H1 (cell line): ENCODE measurements at regions not wholly inside any gene's neighbourhood (a gene's known extent, or its start where the extent isn't known, plus 50 kb on each side); places are given as distances from the start of the nearest gene placed in this dataset.

ENCODE experiments used
- CTCF ChIA-PET: fragments of 300-600 bp; sonication (Branson Sonifier 250); formaldehyde crosslinking; loops from one replicate; lab custom pipeline; 2021; ENCODE audit not compliant: partially characterized antibody; lab: Charles Lee
- POLR2A ChIA-PET: fragments of 300-600 bp; sonication (Branson Sonifier 250); formaldehyde crosslinking; loops from one replicate; lab custom pipeline; 2021; ENCODE audit warnings: inconsistent platforms; ENCODE audit not compliant: partially characterized antibody; lab: Charles Lee
- DNase-seq, 2 experiments: peaks; one replicate each; pipeline versions ENCODE4 v3.0.0 to v3.0.0-alpha.2; 2010 to 2022; ENCODE audit warnings: low spot score in 2 of 2, low read depth in 1 of 2, mixed read lengths in 1 of 2
- FAIRE-seq: peaks from 2 replicates; lab custom pipeline; 2011; peaks lifted over from hg19 to GRCh38; lab: Jason Lieb, UNC
- H2AFZ ChIP-seq: 2 replicates; pipeline ENCODE4 v1.8.1; 2012; ENCODE audit warnings: low read length, inconsistent platforms
- H2AK5ac ChIP-seq: 2 replicates; pipeline ENCODE4 v1.6.1; 2013; ENCODE audit warnings: low read depth, low read length
- H2BK120ac ChIP-seq: replicated peaks from 2 replicates; pipeline ENCODE3; 2013; ENCODE audit warnings: low read depth, low read length, inconsistent platforms
- H2BK12ac ChIP-seq: 2 replicates; pipeline ENCODE4 v1.6.1; 2013; ENCODE audit warnings: low read depth, low read length
- H2BK15ac ChIP-seq: 2 replicates; pipeline ENCODE4 v1.6.1; 2013; ENCODE audit warnings: low read length
- H2BK20ac ChIP-seq: 2 replicates; pipeline ENCODE4 v1.6.1; 2013; ENCODE audit warnings: low read length
- H2BK5ac ChIP-seq: 2 replicates; pipeline ENCODE4 v1.6.1; 2013; ENCODE audit warnings: low read depth, low read length
- H3K14ac ChIP-seq: 2 replicates; pipeline ENCODE4 v1.6.1; 2013; ENCODE audit warnings: inconsistent platforms; ENCODE audit not compliant: insufficient read length
- H3K18ac ChIP-seq: 2 replicates; pipeline ENCODE4 v1.6.1; 2013; ENCODE audit warnings: low read length; ENCODE audit errors: extremely low read depth
- H3K23ac ChIP-seq: 2 replicates; pipeline ENCODE4 v1.6.1; 2013; ENCODE audit warnings: inconsistent platforms; ENCODE audit not compliant: insufficient read length
- H3K23me2 ChIP-seq: 2 replicates; pipeline ENCODE4 v1.6.1; 2013; ENCODE audit warnings: low read depth, low read length
- H3K27ac ChIP-seq: 2 replicates; pipeline ENCODE4 v1.6.1; 2011; ENCODE audit warnings: low read depth, low read length, inconsistent platforms
- H3K27me3 ChIP-seq, 4 experiments: replicated peaks in 1 of 4; 1 replicate in 1 of 4; 2 replicates in 3 of 4; pipeline versions ENCODE4 v1.6.1 to v1.8.1; 2011 to 2013; ENCODE audit warnings: low read length in 3 of 4, mild to moderate bottlenecking in 3 of 4, inconsistent platforms in 2 of 4, mixed read lengths in 2 of 4, moderate library complexity in 1 of 4; ENCODE audit not compliant: control insufficient read depth in 3 of 4, insufficient read depth in 3 of 4; ENCODE audit errors: extremely low read depth in 1 of 4
- H3K36me3 ChIP-seq, 4 experiments: 2 replicates each; pipeline versions ENCODE4 v1.6.1 to v1.8.1; 2011 to 2013; ENCODE audit warnings: mild to moderate bottlenecking in 4 of 4, low read length in 3 of 4, moderate library complexity in 2 of 4, control low read depth in 1 of 4, inconsistent platforms in 1 of 4; ENCODE audit not compliant: insufficient read depth in 4 of 4, control insufficient read depth in 2 of 4
- H3K4ac ChIP-seq: replicated peaks from 2 replicates; pipeline ENCODE3; 2013; ENCODE audit warnings: low read length, low read depth, mixed read lengths, inconsistent platforms; ENCODE audit not compliant: insufficient read length
- H3K4me1 ChIP-seq, 4 experiments: replicated peaks in 1 of 4; 1 replicate in 1 of 4; 2 replicates in 3 of 4; pipeline versions ENCODE4 v1.6.1 to v1.8.1; 2011 to 2013; ENCODE audit warnings: low read length in 3 of 4, inconsistent platforms in 2 of 4, mixed read lengths in 1 of 4; ENCODE audit not compliant: insufficient read depth in 4 of 4, control insufficient read depth in 3 of 4
- H3K4me2 ChIP-seq, 2 experiments: 2 replicates each; pipeline versions ENCODE4 v1.6.1 to v1.8.1; 2011 to 2013; ENCODE audit warnings: low read depth in 2 of 2, low read length in 2 of 2, control low read depth in 1 of 2, inconsistent platforms in 1 of 2, mild to moderate bottlenecking in 1 of 2; ENCODE audit not compliant: insufficient read depth in 1 of 2
- H3K4me3 ChIP-seq, 4 experiments: fragments of 200-600, 300-600 bp in 1 of 4; sonication (generic), shearing (Covaris generic), sonication (Bioruptor Twin) in 1 of 4; 2 replicates each; pipeline versions ENCODE4 v1.5.1 to v1.8.1; 2011 to 2016; ENCODE audit warnings: low read length in 4 of 4, low read depth in 3 of 4, control low read depth in 2 of 4, inconsistent platforms in 2 of 4, mild to moderate bottlenecking in 2 of 4, mixed read lengths in 1 of 4, moderate library complexity in 1 of 4; ENCODE audit not compliant: insufficient read depth in 2 of 4; ENCODE audit errors: extremely low read depth in 1 of 4
- H3K56ac ChIP-seq: replicated peaks from 2 replicates; pipeline ENCODE3; 2013; ENCODE audit warnings: low read depth, mild to moderate bottlenecking, mixed read lengths, low read length, inconsistent platforms; ENCODE audit not compliant: insufficient read length
- H3K79me1 ChIP-seq: 2 replicates; pipeline ENCODE4 v1.6.1; 2013; ENCODE audit warnings: low read depth, low read length, control low read depth
- H3K79me2 ChIP-seq, 2 experiments: 2 replicates each; pipeline versions ENCODE4 v1.6.1 to v1.8.1; 2012 to 2013; ENCODE audit warnings: low read length in 2 of 2, mild to moderate bottlenecking in 2 of 2, inconsistent platforms in 1 of 2; ENCODE audit not compliant: insufficient read depth in 2 of 2, control insufficient read depth in 1 of 2
- H3K9ac ChIP-seq, 4 experiments: replicated peaks in 1 of 4; 1 replicate in 1 of 4; 2 replicates in 3 of 4; pipeline versions ENCODE4 v1.6.1 to v1.8.1; 2011 to 2013; ENCODE audit warnings: low read depth in 3 of 4, low read length in 3 of 4, control low read depth in 2 of 4, mild to moderate bottlenecking in 2 of 4, moderate library complexity in 2 of 4, inconsistent platforms in 1 of 4; ENCODE audit errors: extremely low read depth in 1 of 4
- H3K9me3 ChIP-seq, 2 experiments: 2 replicates each; pipeline versions ENCODE4 v1.6.1 to v1.8.1; 2012 to 2013; ENCODE audit warnings: mild to moderate bottlenecking in 2 of 2, moderate library complexity in 2 of 2, control low read depth in 1 of 2, inconsistent platforms in 1 of 2, low read depth in 1 of 2, low read length in 1 of 2, mixed read lengths in 1 of 2; ENCODE audit not compliant: insufficient read depth in 2 of 2
- H4K20me1 ChIP-seq, 2 experiments: replicated peaks in 1 of 2; 2 replicates each; pipeline versions ENCODE3 to v1.8.1; 2011 to 2013; ENCODE audit warnings: inconsistent platforms in 2 of 2, low read length in 2 of 2, mild to moderate bottlenecking in 1 of 2; ENCODE audit not compliant: insufficient read depth in 2 of 2, control insufficient read depth in 1 of 2
- H4K5ac ChIP-seq: 2 replicates; pipeline ENCODE4 v1.6.1; 2013; ENCODE audit warnings: low read length, low read depth, mixed read lengths, inconsistent platforms; ENCODE audit not compliant: insufficient read length
- H4K8ac ChIP-seq: 2 replicates; pipeline ENCODE4 v1.8.0; 2013; ENCODE audit warnings: mild to moderate bottlenecking, moderate library complexity, low read length, inconsistent platforms; ENCODE audit not compliant: insufficient read depth; ENCODE audit errors: extremely low read depth
- H4K91ac ChIP-seq: replicated peaks from 2 replicates; pipeline ENCODE3; 2013; ENCODE audit warnings: low read length, mixed read lengths, inconsistent platforms; ENCODE audit not compliant: insufficient read length
- CREB1 ChIP-seq: IDR thresholded peaks from 2 replicates; pipeline ENCODE4 v1.6.1; 2012; ENCODE audit warnings: inconsistent platforms
- JUND ChIP-seq: IDR thresholded peaks from 2 replicates; pipeline ENCODE4 v1.6.1; 2011; ENCODE audit warnings: mild to moderate bottlenecking, improper control_type of control experiment, low read length
- KDM1A ChIP-seq: fragments of 200-600, 300-600 bp; sonication (generic); IDR thresholded peaks from 2 replicates; pipeline ENCODE4 v1.7.1; 2016; ENCODE audit warnings: mild to moderate bottlenecking, low read length, borderline replicate concordance
- NANOG ChIP-seq: IDR thresholded peaks from 2 replicates; pipeline ENCODE4 v1.6.1; 2011; ENCODE audit warnings: low read length, low read depth, mild to moderate bottlenecking, inconsistent platforms; ENCODE audit not compliant: insufficient read depth, poor library complexity, severe bottlenecking
- POU5F1 ChIP-seq: IDR thresholded peaks from 2 replicates; pipeline ENCODE4 v1.6.1; 2011; ENCODE audit warnings: low read depth, mild to moderate bottlenecking, low read length, moderate library complexity
- WGBS, 2 experiments: shearing (Covaris generic) in 1 of 2; methylation state at CpG; one replicate each; pipeline versions ENCODE4 v1.1.6 to v1.1.7; 2013 to 2015; ENCODE audit warnings: low lambda C conversion rate in 2 of 2, mixed read lengths in 2 of 2, inconsistent platforms in 1 of 2, low coverage in 1 of 2, missing lambda C conversion rate in 1 of 2; ENCODE audit not compliant: insufficient replicate concordance in 2 of 2, insufficient coverage in 1 of 2, insufficient read length in 1 of 2; ENCODE audit errors: extremely low coverage in 1 of 2, missing lambda C conversion rate in 1 of 2; 5-methylcytosine and 5-hydroxymethylcytosine counted together
- TF ChIP-seq, protein P1 (sequence below): IDR thresholded peaks from 2 replicates; pipeline ENCODE4 v1.6.1; 2011; ENCODE audit warnings: low read depth, mild to moderate bottlenecking, low read length; ENCODE audit not compliant: insufficient read depth

DNA sequence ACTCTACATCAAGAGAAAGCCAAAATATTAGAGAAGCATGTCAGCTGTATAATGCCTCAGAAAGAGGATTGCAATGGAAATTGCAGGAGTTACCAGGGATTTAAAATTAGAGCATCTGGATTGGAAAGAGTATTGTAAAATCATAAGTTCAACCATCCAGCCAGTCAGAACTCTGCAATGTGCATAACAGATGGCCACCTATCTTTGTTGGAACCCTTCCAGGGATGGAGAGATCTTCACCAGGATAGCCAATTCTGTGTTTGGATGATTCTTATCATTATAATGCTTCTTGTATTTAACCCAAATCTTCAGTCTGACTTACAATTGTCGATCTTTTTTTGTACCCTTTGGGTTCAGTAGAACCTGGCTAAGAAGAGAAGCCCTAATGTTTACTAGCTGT, 164.4 kb downstream of the TLR4 start:
- CTCF ChIA-PET, result no interaction called here
- Histone ChIP-seq H2BK5ac (no peak overlapping the region), H2AFZ (no peak overlapping the region)
- no peak for TF ChIP-seq KDM1A
- no peak for TF ChIP-seq NANOG
- no peak for TF ChIP-seq JUND
- no peak for TF ChIP-seq CREB1
- TF ChIP-seq POU5F1, result no peak
- TF ChIP-seq, protein P1, sequence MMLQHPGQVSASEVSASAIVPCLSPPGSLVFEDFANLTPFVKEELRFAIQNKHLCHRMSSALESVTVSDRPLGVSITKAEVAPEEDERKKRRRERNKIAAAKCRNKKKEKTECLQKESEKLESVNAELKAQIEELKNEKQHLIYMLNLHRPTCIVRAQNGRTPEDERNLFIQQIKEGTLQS, result no peak

More for the DNA sequence above, 164.4 kb downstream of the TLR4 start:
- no peaks in the 10 kb centered on the region for H3K79me2 ChIP-seq
- no peak for FAIRE-seq
- H2BK20ac ChIP-seq, result no peak overlapping the region
- H3K14ac ChIP-seq, result no peak overlapping the region
- no peak overlapping the region for H3K27ac ChIP-seq
- no peaks in the 10 kb centered on the region for H3K79me1 ChIP-seq
- H4K5ac ChIP-seq, result no peak overlapping the region
- no peak overlapping the region for H4K91ac ChIP-seq
- H3K4me3 ChIP-seq, result no peak overlapping the region
- no peak overlapping the region for H2BK12ac ChIP-seq
- H3K56ac ChIP-seq, result no peak overlapping the region
- no peak overlapping the region for H3K4ac ChIP-seq
- H3K27me3 ChIP-seq, result no peaks in the 10 kb centered on the region
- no peak overlapping the region for H2BK120ac ChIP-seq
- no peaks in the 10 kb centered on the region for H3K36me3 ChIP-seq
- no peak overlapping the region for H2AK5ac ChIP-seq
- no peak overlapping the region for H3K9ac ChIP-seq
- POLR2A ChIA-PET, result no interaction called here
- H4K20me1 ChIP-seq, result no peaks in the 10 kb centered on the region
- H3K4me1 ChIP-seq, result 0 out of 7 replicates have a peak, but pooled peaks cover 0 to 2% (median 0%) of the 10 kb centered on the region in 4 experiments
- no peak overlapping the region for H2BK15ac ChIP-seq
- no peak for DNase-seq
- no peak overlapping the region for H3K23ac ChIP-seq
- WGBS, 2 experiments, result 89% methylated on average over 1 of the region's 1 CpG; no CpG with 5 or more reads in 1 of the 2 experiments
- no peaks in the 10 kb centered on the region for H3K9me3 ChIP-seq
- no peak overlapping the region for H4K8ac ChIP-seq
- no peak overlapping the region for H3K18ac ChIP-seq
- no peak overlapping the region for H3K4me2 ChIP-seq
- no peaks in the 10 kb centered on the region for H3K23me2 ChIP-seq
